ENCODE measurements at regions not wholly inside any gene's neighbourhood (a gene's known extent, or its start where the extent isn't known, plus 50 kb on each side); places are given as distances from the start of the nearest gene placed in this dataset.
"Not testable (repeated sequence)": the region's sequence is repeated elsewhere in the genome, so short reads cannot be mapped to it uniquely, and the experiment has no call there.

GRCh38 chr2:88999365-88999764, 307.9 kb downstream of the RPIA start:
- no peaks in the 10 kb centered on the region for H3K9me3 ChIP-seq (ENCODE audit: low read length)
- no TSS peak for BruUV-seq (replicated peaks)
- no peak overlapping the region for H3K4me3 ChIP-seq (ENCODE audit: low read depth, low read length, poor library complexity, severe bottlenecking)
- H3K27ac ChIP-seq (ENCODE audit: low read depth, low read length, poor library complexity, severe bottlenecking) = no peak overlapping the region
- TF ChIP-seq EZH2phosphoT487 (IDR thresholded peaks at IDR 0.05; ENCODE audit: borderline replicate concordance, low read depth, low read length) (no peak), CTCF (conservative IDR thresholded peaks at IDR 0.05; ENCODE audit: low read length) (no peak)
- POLR2A ChIA-PET = no interaction called here
- no peaks in the 10 kb centered on the region for H4K20me1 ChIP-seq (ENCODE audit: insufficient read depth, low read length)
- H3K9me2 ChIP-seq (ENCODE audit: insufficient read depth, low read length) = no peaks in the 10 kb centered on the region
- no peaks in the 10 kb centered on the region for H3K4me1 ChIP-seq (ENCODE audit: insufficient read depth, low read length, poor library complexity, severe bottlenecking)
- no peaks in the 10 kb centered on the region for H3K79me2 ChIP-seq (ENCODE audit: insufficient read depth, low read depth, low read length)
- DNase-seq (ENCODE audit: low spot score) = no peak
- H3K36me3 ChIP-seq (ENCODE audit: insufficient read depth, low read length) = no peaks in the 10 kb centered on the region
- intact Hi-C loops (cut with micrococcal nuclease; ENCODE audit: unreplicated experiment) = no loop called here
- no peak overlapping the region for H2AFZ ChIP-seq (ENCODE audit: low read length)
- CTCF ChIA-PET (ENCODE audit: unreplicated experiment) = no interaction called here
- no peak overlapping the region for H3K4me2 ChIP-seq (ENCODE audit: low read length)

DNA sequence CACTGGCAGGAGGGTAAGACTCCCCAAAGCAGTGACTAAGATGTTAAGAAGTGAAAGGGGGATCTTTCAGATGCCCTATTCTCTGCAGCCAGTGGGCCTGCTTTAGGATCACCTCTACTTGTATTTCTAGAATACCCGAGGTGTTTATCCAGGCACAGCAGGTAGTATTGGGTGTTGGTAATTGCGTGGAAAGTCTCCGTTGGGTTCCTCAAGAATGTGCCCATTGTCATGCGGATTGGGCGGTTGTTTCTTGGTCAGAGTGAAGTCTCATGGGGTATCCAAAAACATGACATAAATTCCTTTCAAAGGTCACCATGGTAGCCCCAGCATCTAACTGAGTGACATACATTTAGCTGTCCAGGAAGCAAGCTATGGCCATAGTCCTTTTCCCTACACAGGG, 308.8 kb downstream of the RPIA start:
- no peaks in the 10 kb centered on the region for H3K79me2 ChIP-seq (ENCODE audit: insufficient read depth, low read depth, low read length)
- H3K4me3 ChIP-seq (ENCODE audit: low read depth, low read length, poor library complexity, severe bottlenecking) = no peak overlapping the region
- no peak for DNase-seq (ENCODE audit: low spot score)
- no TSS peak for BruUV-seq (replicated peaks)
- H3K27ac ChIP-seq (ENCODE audit: low read depth, low read length, poor library complexity, severe bottlenecking) = no peak overlapping the region
- H3K4me2 ChIP-seq (ENCODE audit: low read length) = no peak overlapping the region
- ChIA-PET POLR2A (no interaction called here), CTCF (ENCODE audit: unreplicated experiment) (no interaction called here)
- H3K4me1 ChIP-seq (ENCODE audit: insufficient read depth, low read length, poor library complexity, severe bottlenecking) = no peaks in the 10 kb centered on the region
- intact Hi-C loops (cut with micrococcal nuclease; ENCODE audit: unreplicated experiment) = no loop called here
- H3K9me3 ChIP-seq (ENCODE audit: low read length) = no peaks in the 10 kb centered on the region
- H3K9me2 ChIP-seq (ENCODE audit: insufficient read depth, low read length) = no peaks in the 10 kb centered on the region
- no peak overlapping the region for H2AFZ ChIP-seq (ENCODE audit: low read length)
- TF ChIP-seq EZH2phosphoT487 (IDR thresholded peaks at IDR 0.05; ENCODE audit: borderline replicate concordance, low read depth, low read length) = no peak
- TF ChIP-seq CTCF (conservative IDR thresholded peaks at IDR 0.05; ENCODE audit: low read length) = no peak
- H4K20me1 ChIP-seq (ENCODE audit: insufficient read depth, low read length) = no peaks in the 10 kb centered on the region
- H3K36me3 ChIP-seq (ENCODE audit: insufficient read depth, low read length) = no peaks in the 10 kb centered on the region

DNA sequence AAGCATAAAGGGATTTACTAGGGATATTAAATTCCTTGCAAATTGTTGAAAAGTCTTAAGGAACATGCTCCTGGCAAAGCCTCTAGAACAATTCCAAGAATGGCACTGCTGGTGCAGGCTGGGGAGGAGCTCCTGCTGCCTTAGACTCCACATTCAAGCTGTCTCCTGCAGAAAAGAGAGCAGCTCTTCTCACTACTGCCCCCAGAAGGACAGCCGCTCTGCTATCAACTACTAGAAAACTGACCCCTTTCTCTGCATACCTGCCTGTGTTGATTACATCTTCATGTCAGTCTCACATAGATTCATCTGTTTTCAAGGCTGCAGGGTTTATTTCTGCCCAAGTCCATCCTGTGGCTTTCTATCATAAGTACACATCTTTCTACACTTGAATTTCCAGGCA, 312.8 kb downstream of the RPIA start:
- H3K4me2 ChIP-seq (ENCODE audit: low read length); H3K9me2 ChIP-seq (ENCODE audit: insufficient read depth, low read length); H3K4me1 ChIP-seq (ENCODE audit: insufficient read depth, low read length, poor library complexity, severe bottlenecking); intact Hi-C loops (cut with micrococcal nuclease; ENCODE audit: unreplicated experiment); H3K36me3 ChIP-seq (ENCODE audit: insufficient read depth, low read length); H2AFZ ChIP-seq (ENCODE audit: low read length); CTCF ChIA-PET (ENCODE audit: unreplicated experiment); BruUV-seq (replicated peaks); H3K27ac ChIP-seq (ENCODE audit: low read depth, low read length, poor library complexity, severe bottlenecking); H3K4me3 ChIP-seq (ENCODE audit: low read depth, low read length, poor library complexity, severe bottlenecking); DNase-seq (ENCODE audit: low spot score); POLR2A ChIA-PET; H3K9me3 ChIP-seq (ENCODE audit: low read length); H3K79me2 ChIP-seq (ENCODE audit: insufficient read depth, low read depth, low read length); H4K20me1 ChIP-seq (ENCODE audit: insufficient read depth, low read length): not testable (repeated sequence)

GRCh38 chr2:89020566-89020965, 329.1 kb downstream of the RPIA start:
- H2AFZ ChIP-seq (ENCODE audit: low read length); H3K4me1 ChIP-seq (ENCODE audit: insufficient read depth, low read length, poor library complexity, severe bottlenecking); POLR2A ChIA-PET; H3K27ac ChIP-seq (ENCODE audit: low read depth, low read length, poor library complexity, severe bottlenecking); H3K79me2 ChIP-seq (ENCODE audit: insufficient read depth, low read depth, low read length); H3K9me3 ChIP-seq (ENCODE audit: low read length); intact Hi-C loops (cut with micrococcal nuclease; ENCODE audit: unreplicated experiment); BruUV-seq (replicated peaks); H4K20me1 ChIP-seq (ENCODE audit: insufficient read depth, low read length); H3K4me2 ChIP-seq (ENCODE audit: low read length); H3K9me2 ChIP-seq (ENCODE audit: insufficient read depth, low read length); H3K36me3 ChIP-seq (ENCODE audit: insufficient read depth, low read length); H3K4me3 ChIP-seq (ENCODE audit: low read depth, low read length, poor library complexity, severe bottlenecking); CTCF ChIA-PET (ENCODE audit: unreplicated experiment); DNase-seq (ENCODE audit: low spot score): not testable (repeated sequence)

DNA sequence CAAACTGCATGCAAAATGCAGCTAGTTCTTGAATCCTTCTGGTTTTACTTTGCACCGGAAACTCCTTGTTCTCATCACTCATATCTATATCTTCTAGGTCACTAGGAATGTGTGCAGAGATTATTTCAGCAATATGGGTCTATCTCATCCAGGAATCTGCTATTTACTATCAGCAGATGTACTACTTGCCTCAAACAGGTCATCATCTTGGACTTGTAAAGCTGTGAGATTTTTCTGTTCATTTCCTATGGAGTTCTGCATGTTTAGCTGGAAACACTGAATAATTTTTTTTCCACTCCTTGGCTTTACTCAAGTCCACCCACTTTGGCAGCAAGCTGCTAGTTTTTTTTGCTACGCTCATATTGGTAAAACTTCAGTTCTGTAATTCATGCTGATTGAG, 334.8 kb downstream of the RPIA start:
- H4K20me1 ChIP-seq (ENCODE audit: insufficient read depth, low read length); H3K4me2 ChIP-seq (ENCODE audit: low read length); H2AFZ ChIP-seq (ENCODE audit: low read length); intact Hi-C loops (cut with micrococcal nuclease; ENCODE audit: unreplicated experiment); H3K4me3 ChIP-seq (ENCODE audit: low read depth, low read length, poor library complexity, severe bottlenecking); H3K4me1 ChIP-seq (ENCODE audit: insufficient read depth, low read length, poor library complexity, severe bottlenecking); H3K79me2 ChIP-seq (ENCODE audit: insufficient read depth, low read depth, low read length); BruUV-seq (replicated peaks); DNase-seq (ENCODE audit: low spot score); H3K9me3 ChIP-seq (ENCODE audit: low read length); H3K9me2 ChIP-seq (ENCODE audit: insufficient read depth, low read length); H3K36me3 ChIP-seq (ENCODE audit: insufficient read depth, low read length); H3K27ac ChIP-seq (ENCODE audit: low read depth, low read length, poor library complexity, severe bottlenecking); POLR2A ChIA-PET; CTCF ChIA-PET (ENCODE audit: unreplicated experiment): not testable (repeated sequence)

Data from OCI-LY7 (cell line).